Skeletal muscle cell (primary cell): ENCODE measurements at regions not wholly inside any gene's neighbourhood (a gene's known extent, or its start where the extent isn't known, plus 50 kb on each side); places are given as distances from the start of the nearest gene placed in this dataset.

ENCODE experiments used
- DNase-seq: peaks from one replicate; pipeline ENCODE4 v3.0.0-alpha.2; 2010; ENCODE audit warnings: low read depth
- H3K4me3 ChIP-seq: 2 replicates; pipeline ENCODE4 v1.5.1; 2011; ENCODE audit warnings: low read depth, mild to moderate bottlenecking, control low read depth, low read length, moderate library complexity

DNA sequence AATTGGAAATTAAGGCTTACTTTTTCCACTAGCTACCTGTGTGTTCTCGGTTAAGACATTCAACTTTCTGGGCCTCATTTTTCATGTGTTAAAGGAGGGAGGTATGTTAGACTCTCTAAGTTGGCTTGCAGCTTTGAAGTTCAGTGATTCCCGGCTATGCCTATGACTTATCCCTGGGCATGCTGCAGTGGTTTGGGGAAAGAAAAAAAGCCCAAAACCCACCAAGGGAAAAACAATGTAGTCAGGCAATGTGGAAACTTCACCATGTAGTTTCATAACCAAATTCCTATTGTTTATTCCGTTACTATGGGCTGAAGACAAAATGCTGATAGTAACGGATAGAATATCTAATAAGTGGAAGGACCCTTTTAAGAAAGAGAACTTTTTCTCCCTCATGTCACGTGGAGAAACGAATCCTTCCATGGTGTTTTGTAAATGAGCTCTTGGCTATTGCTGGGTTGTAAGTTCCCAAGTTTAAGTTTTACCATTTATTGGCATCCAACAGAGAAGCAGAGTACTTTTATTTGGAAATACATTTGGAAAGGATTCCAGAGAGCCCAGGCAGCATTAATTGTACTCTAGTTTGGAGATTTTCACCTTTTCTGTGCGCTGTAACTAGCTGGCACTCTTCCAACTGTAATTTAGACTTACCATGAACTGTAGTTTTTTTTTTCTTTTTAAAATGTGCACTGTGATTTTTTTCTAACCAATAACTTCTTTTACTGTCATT is 84.9 kb upstream of the MPDZ start:
- no peak overlapping the region for H3K4me3 ChIP-seq
- no peak for DNase-seq

DNA sequence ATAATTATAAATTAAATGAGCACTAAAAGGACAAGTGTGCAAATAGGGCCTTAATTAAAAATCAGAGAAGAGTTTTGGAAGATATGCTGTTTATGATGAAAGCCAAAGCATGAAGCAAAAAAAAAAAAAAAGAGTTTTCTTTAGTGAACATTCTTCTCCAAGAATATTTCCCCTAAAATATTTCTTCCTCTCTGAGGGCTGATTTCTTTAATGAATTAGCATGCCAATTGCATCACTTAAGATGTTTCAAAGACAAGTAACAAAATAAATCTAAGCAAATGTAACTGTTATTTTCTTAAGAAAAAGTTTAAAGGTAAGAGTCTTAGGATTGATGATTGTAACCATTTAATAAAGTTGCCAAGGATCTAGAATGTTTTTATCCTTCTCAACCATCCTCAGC is 81.6 kb upstream of the MPDZ start:
- no peak overlapping the region for H3K4me3 ChIP-seq
- no peak for DNase-seq

DNA sequence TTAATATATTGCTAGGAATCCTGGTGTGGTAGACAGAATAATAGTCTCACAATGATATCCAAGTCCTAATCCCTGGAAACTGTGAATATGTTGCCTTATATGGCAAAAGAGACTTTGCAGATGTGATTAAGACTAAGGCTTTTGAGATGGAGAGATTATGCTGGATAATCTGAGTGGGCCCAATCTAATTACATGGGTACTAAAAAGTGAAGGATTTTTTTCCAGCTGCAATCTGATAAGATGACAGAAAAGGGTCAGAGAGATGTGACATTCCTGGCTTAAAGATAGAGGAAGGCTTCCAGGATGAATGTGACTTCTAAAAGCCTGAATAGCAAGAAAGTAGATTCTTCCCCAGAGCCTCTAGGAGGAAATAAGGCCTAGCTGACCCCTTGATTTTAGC is 80.7 kb upstream of the MPDZ start:
- DNase-seq: no peak
- no peak overlapping the region for H3K4me3 ChIP-seq

DNA sequence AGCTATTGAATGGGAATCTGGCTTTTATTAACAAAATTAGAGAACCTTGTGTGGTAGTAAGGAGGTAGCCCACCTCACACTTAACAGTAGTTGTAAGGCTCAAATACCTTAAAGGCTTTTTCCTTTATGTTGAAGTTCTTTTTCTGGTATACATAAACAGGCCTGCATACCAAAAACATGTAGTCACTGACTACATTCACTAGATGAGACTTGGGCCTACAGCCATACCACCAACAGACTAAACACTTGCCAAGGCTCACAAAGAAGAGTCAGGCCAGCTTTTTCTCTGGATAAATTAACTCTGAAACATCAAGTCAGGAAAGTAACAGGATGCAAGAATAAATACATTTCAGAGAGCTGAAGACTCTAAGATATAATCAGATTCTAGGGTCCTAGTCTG is 78.6 kb upstream of the MPDZ start:
- H3K4me3 ChIP-seq: no peak overlapping the region
- peak; percentile 69 for DNase-seq

DNA sequence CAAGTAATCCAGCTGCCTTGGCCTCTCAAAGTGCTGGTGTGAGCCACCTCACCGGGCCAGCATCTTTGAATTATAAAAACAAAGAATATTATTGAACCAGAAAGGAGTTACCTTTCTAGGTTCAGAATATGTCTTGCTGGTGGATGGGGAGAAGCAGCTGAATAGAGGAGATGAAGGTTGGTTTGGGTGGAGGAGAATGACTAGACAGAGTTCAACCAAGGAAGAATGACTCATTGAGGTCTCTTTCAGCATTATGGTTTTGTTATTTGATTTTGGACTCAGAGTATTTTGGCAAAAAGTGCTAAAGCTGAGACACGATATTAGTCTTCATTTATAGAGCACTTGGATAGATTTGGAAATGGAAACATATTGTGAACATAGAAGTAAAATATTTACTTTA is 75.2 kb upstream of the MPDZ start:
- H3K4me3 ChIP-seq: no peak overlapping the region
- peak; percentile 14 for DNase-seq

DNA sequence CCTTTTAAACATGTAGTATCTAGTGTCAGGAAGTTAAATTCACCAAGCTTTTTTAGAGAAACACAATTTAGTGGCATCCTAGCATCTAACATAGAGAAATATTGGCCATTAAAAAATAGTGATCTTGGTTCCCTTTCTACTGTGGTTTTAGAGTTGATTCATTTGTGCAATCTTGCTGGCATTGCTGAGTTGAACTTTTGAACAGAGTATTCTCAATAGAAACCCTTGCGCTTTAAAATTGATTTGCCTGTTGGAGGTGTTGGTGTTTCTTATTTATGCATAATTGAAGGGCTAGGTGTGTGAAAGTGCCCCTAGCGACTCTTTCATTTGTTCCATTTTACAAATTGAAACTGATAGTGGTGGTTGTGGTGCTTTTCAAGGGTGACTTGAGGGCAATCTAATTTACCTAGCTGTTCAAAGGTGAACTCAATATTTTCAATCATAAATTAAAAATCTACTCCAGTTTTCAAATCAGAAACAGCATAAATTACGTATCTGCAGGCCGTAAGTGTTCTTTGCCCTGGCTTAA is 73.0 kb upstream of the MPDZ start:
- H3K4me3 ChIP-seq: no peak overlapping the region
- no peak for DNase-seq

DNA sequence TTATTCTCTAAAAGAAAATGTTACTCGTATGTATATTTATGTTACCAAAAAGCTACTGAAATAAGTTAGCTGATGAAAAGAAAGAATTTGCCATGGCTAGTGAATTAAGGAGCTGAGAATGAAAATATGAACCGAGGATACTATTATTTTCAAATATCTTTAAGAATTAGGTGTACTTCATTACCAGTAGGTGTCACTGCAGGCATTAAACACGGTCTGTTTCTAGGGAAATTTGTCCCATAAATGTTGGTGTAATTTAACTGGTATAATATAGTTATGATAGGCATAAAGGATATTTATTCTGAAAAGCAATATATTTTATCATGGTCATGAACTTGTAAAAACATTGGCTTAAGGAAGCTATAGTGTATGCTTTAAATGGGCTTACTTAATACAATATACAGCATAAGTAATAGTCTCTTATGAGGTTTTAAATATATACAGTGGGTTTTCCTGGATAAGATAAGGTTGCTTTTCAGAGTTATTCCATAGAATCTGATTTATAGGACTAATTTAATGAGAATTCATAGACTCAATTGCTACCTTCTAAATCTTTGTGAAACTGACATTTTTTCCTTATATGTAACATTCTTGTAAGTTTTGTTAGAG is 72.4 kb upstream of the MPDZ start:
- DNase-seq: peak; percentile 21
- H3K4me3 ChIP-seq: no peak overlapping the region

DNA sequence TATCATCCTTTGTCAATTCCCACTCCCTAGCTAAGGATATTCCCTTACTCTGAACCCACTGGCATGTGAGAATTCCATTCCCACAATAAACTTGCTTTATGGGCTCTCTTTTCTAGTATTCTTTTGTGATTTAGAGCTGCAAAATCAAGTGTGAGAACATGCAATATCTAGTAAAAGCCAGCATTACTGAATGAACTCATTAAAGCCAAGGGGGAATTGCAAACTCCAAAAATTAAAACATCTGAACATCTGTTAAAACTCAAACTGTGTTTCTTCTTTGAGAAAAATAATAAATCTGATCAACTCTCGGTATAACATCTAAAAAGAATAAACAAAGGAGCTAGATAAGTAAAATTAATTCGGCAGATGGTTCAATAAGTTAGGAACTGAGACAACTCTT is 53.1 kb upstream of the MPDZ start:
- DNase-seq: no peak

DNA sequence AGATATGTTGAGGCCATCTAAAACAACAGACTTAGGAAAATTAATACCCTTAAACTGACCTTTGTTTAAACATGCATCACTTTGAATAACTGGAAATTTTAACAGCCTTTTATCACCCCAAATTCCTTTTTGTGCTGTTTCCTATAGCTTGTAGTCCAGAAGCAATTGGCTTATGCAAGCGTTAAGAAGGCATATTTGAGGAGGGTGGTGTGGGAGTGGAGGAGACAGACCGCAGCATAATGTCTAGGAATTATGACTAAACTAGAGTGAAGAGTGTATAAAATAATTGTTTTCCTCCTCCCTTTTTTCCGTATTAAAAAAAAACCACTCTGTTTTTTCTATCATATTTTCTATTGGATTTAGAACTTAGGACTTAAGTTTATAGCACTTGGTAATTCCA is 51.8 kb upstream of the MPDZ start:
- no peak overlapping the region for H3K4me3 ChIP-seq
- DNase-seq: no peak

More for the DNA sequence above, 53.1 kb upstream of the MPDZ start:
- H3K4me3 ChIP-seq: no peak overlapping the region

DNA sequence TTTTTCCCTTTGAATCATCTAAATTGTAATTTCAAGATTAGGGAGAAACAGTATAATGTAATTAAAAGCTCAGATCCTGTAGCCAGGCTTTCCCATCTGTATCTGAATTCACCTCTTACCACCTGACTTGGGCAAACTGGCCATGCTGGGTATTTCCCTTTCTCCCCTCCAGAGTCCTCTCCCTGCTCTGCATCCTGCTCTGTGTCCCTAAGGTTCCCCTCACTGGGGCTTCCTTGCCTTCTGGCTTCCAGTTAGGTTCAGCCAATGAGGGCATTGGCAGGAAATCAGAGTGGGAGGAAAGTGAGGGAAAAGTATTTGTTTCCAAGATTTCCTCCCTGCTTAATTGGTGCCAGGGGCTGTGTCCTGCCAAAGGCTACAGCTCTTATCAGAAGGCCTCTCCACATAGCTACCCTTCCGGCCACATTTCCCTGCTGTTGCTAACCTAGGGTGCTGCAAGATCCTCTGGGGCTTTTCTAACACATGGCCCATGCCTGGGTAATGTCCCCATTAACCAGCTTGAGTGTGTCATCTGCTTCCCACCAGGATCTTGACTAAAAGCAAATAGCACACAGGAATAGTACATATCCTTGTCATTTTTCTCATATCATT is 51.0 kb upstream of the MPDZ start:
- DNase-seq: no peak
- no peak overlapping the region for H3K4me3 ChIP-seq
